GM18517 (cell line): ENCODE measurements at regions not wholly inside any gene's neighbourhood (a gene's known extent, or its start where the extent isn't known, plus 50 kb on each side); places are given as distances from the start of the nearest gene placed in this dataset.

Source experiments
- ATAC-seq: cut with Tn5 transposase; IDR thresholded peaks from one replicate; pipeline ENCODE4 v1.9.1; 2021; ENCODE audit warnings: mild to moderate bottlenecking, moderate library complexity; ENCODE audit not compliant: unreplicated experiment

GRCh38 chr6:14645841-14646240 is 528.3 kb downstream of the CD83 start:
- no peak for ATAC-seq

- no peak for ATAC-seq
Observed at GRCh38 chr6:14646371-14646770, 528.8 kb downstream of the CD83 start.

GRCh38 chr6:14647357-14647756 is 529.8 kb downstream of the CD83 start:
- no peak for ATAC-seq

- no peak for ATAC-seq
Observed at GRCh38 chr6:14652536-14652935, 535.0 kb downstream of the CD83 start.

- ATAC-seq = no peak
Observed at GRCh38 chr6:14655201-14656061, 537.9 kb downstream of the CD83 start.

GRCh38 chr6:14656078-14656521 is 538.5 kb downstream of the CD83 start:
- no peak for ATAC-seq

- ATAC-seq = no peak
Observed at GRCh38 chr6:14656649-14657048, 539.1 kb downstream of the CD83 start.

- ATAC-seq = no peak
Observed at GRCh38 chr6:14658030-14658429, 540.5 kb downstream of the CD83 start.

- no peak for ATAC-seq
Observed at GRCh38 chr6:14658886-14659561, 541.5 kb downstream of the CD83 start.

GRCh38 chr6:14659841-14660240 is 542.3 kb downstream of the CD83 start:
- no peak for ATAC-seq

GRCh38 chr6:14660806-14661579 is 543.4 kb downstream of the CD83 start:
- no peak for ATAC-seq

- ATAC-seq = no peak
Observed at GRCh38 chr6:14661691-14662090, 544.1 kb downstream of the CD83 start.

GRCh38 chr6:14664112-14664601 is 546.6 kb downstream of the CD83 start:
- no peak for ATAC-seq

GRCh38 chr6:14664621-14665315 is 547.2 kb downstream of the CD83 start:
- ATAC-seq = no peak

- no peak for ATAC-seq
Observed at GRCh38 chr6:14665827-14666724, 548.5 kb downstream of the CD83 start.

GRCh38 chr6:14670806-14671205 is 553.2 kb downstream of the CD83 start:
- no peak for ATAC-seq

- ATAC-seq = no peak
Observed at GRCh38 chr6:14671261-14671681, 553.7 kb downstream of the CD83 start.

- ATAC-seq = no peak
Observed at GRCh38 chr6:14671937-14672336, 554.4 kb downstream of the CD83 start.

- no peak for ATAC-seq
Observed at GRCh38 chr6:14673201-14673600, 555.6 kb downstream of the CD83 start.

GRCh38 chr6:14674458-14674857 is 556.9 kb downstream of the CD83 start:
- no peak for ATAC-seq
